ENCODE measurements at regions not wholly inside any gene's neighbourhood (a gene's known extent, or its start where the extent isn't known, plus 50 kb on each side); places are given as distances from the start of the nearest gene placed in this dataset.

- TF ChIP-seq POLR2AphosphoS5 (IDR thresholded peaks at IDR 0.05) (no peak), CTCF (IDR thresholded peaks at IDR 0.05) (no peak)
Observed at GRCh38 chr2:16207611-16208010, 267.3 kb downstream of the MYCN start.
